ENCODE measurements at regions not wholly inside any gene's neighbourhood (a gene's known extent, or its start where the extent isn't known, plus 50 kb on each side); places are given as distances from the start of the nearest gene placed in this dataset.

GRCh38 chr14:98974113-98974512 is 297.9 kb downstream of the BCL11B start:
- H3K9me3 ChIP-seq (ENCODE audit: insufficient read depth, low read length), result no peaks in the 10 kb centered on the region
- H3K27me3 ChIP-seq (ENCODE audit: insufficient read depth, insufficient read length), result no peaks in the 10 kb centered on the region
- H3K4me1 ChIP-seq (ENCODE audit: insufficient read depth, insufficient read length), result no peaks in the 10 kb centered on the region
- no peak overlapping the region for H3K4me3 ChIP-seq (ENCODE audit: insufficient read length, low read depth)
- H3K36me3 ChIP-seq (ENCODE audit: insufficient read depth, insufficient read length, low read length), result no peaks in the 10 kb centered on the region
- no peak for DNase-seq (ENCODE audit: low read depth, low spot score)
- H3K9ac ChIP-seq (ENCODE audit: insufficient read length, low read depth), result no peak overlapping the region
- TF ChIP-seq ZNF274 (IDR thresholded peaks at IDR 0.05; ENCODE audit: low read depth, low read length) (no peak), YY1 (IDR thresholded peaks at IDR 0.05; ENCODE audit: insufficient read depth, insufficient read length) (no peak), SUZ12 (IDR thresholded peaks at IDR 0.05; ENCODE audit: extremely low read depth, insufficient read depth, insufficient read length) (no peak)

- DNase-seq (ENCODE audit: low read depth, low spot score), result no peak
- no peaks in the 10 kb centered on the region for H3K4me1 ChIP-seq (ENCODE audit: insufficient read depth, insufficient read length)
- TF ChIP-seq ZNF274 (IDR thresholded peaks at IDR 0.05; ENCODE audit: low read depth, low read length), result no peak
- no peak for TF ChIP-seq YY1 (IDR thresholded peaks at IDR 0.05; ENCODE audit: insufficient read depth, insufficient read length)
- TF ChIP-seq SUZ12 (IDR thresholded peaks at IDR 0.05; ENCODE audit: extremely low read depth, insufficient read depth, insufficient read length), result no peak
- no peak overlapping the region for H3K4me3 ChIP-seq (ENCODE audit: insufficient read length, low read depth)
- no peak overlapping the region for H3K9ac ChIP-seq (ENCODE audit: insufficient read length, low read depth)
- no peaks in the 10 kb centered on the region for H3K9me3 ChIP-seq (ENCODE audit: insufficient read depth, low read length)
- H3K27me3 ChIP-seq (ENCODE audit: insufficient read depth, insufficient read length), result no peaks in the 10 kb centered on the region
- H3K36me3 ChIP-seq (ENCODE audit: insufficient read depth, insufficient read length, low read length), result no peaks in the 10 kb centered on the region
These were observed 295.7 kb downstream of the BCL11B start for GRCh38 chr14:98976271-98976670.

GRCh38 chr14:98977451-98977850 is 294.5 kb downstream of the BCL11B start:
- Histone ChIP-seq H3K9me3 (ENCODE audit: insufficient read depth, low read length) (no peaks in the 10 kb centered on the region), H3K9ac (ENCODE audit: insufficient read length, low read depth) (no peak overlapping the region), H3K36me3 (ENCODE audit: insufficient read depth, insufficient read length, low read length) (no peaks in the 10 kb centered on the region), H3K4me1 (ENCODE audit: insufficient read depth, insufficient read length) (no peaks in the 10 kb centered on the region), H3K4me3 (ENCODE audit: insufficient read length, low read depth) (no peak overlapping the region), H3K27me3 (ENCODE audit: insufficient read depth, insufficient read length) (no peaks in the 10 kb centered on the region)
- no peak for DNase-seq (ENCODE audit: low read depth, low spot score)
- no peak for TF ChIP-seq YY1 (IDR thresholded peaks at IDR 0.05; ENCODE audit: insufficient read depth, insufficient read length)
- TF ChIP-seq SUZ12 (IDR thresholded peaks at IDR 0.05; ENCODE audit: extremely low read depth, insufficient read depth, insufficient read length), result no peak

GRCh38 chr14:98982986-98983385 is 289.0 kb downstream of the BCL11B start:
- Histone ChIP-seq H3K27me3 (ENCODE audit: insufficient read depth, insufficient read length) (no peaks in the 10 kb centered on the region), H3K9ac (ENCODE audit: insufficient read length, low read depth) (no peak overlapping the region), H3K9me3 (ENCODE audit: insufficient read depth, low read length) (no peaks in the 10 kb centered on the region), H3K4me1 (ENCODE audit: insufficient read depth, insufficient read length) (no peaks in the 10 kb centered on the region), H3K36me3 (ENCODE audit: insufficient read depth, insufficient read length, low read length) (no peaks in the 10 kb centered on the region), H3K4me3 (ENCODE audit: insufficient read length, low read depth) (no peak overlapping the region)
- no peak for DNase-seq (ENCODE audit: low read depth, low spot score)
- TF ChIP-seq YY1 (IDR thresholded peaks at IDR 0.05; ENCODE audit: insufficient read depth, insufficient read length), result no peak
- no peak for TF ChIP-seq ZNF274 (IDR thresholded peaks at IDR 0.05; ENCODE audit: low read depth, low read length)
- TF ChIP-seq SUZ12 (IDR thresholded peaks at IDR 0.05; ENCODE audit: extremely low read depth, insufficient read depth, insufficient read length), result no peak

GRCh38 chr14:98984027-98984718 is 287.8 kb downstream of the BCL11B start:
- Histone ChIP-seq H3K9ac (ENCODE audit: insufficient read length, low read depth) (no peak overlapping the region), H3K27me3 (ENCODE audit: insufficient read depth, insufficient read length) (no peaks in the 10 kb centered on the region), H3K36me3 (ENCODE audit: insufficient read depth, insufficient read length, low read length) (no peaks in the 10 kb centered on the region), H3K4me3 (ENCODE audit: insufficient read length, low read depth) (no peak overlapping the region), H3K4me1 (ENCODE audit: insufficient read depth, insufficient read length) (no peaks in the 10 kb centered on the region), H3K9me3 (ENCODE audit: insufficient read depth, low read length) (no peaks in the 10 kb centered on the region)
- DNase-seq (ENCODE audit: low read depth, low spot score), result no peak
- TF ChIP-seq YY1 (IDR thresholded peaks at IDR 0.05; ENCODE audit: insufficient read depth, insufficient read length), result no peak
- TF ChIP-seq SUZ12 (IDR thresholded peaks at IDR 0.05; ENCODE audit: extremely low read depth, insufficient read depth, insufficient read length), result no peak

- H3K27me3 ChIP-seq (ENCODE audit: insufficient read depth, insufficient read length), result no peaks in the 10 kb centered on the region
- H3K9me3 ChIP-seq (ENCODE audit: insufficient read depth, low read length), result no peaks in the 10 kb centered on the region
- no peaks in the 10 kb centered on the region for H3K36me3 ChIP-seq (ENCODE audit: insufficient read depth, insufficient read length, low read length)
- H3K4me3 ChIP-seq (ENCODE audit: insufficient read length, low read depth), result no peak overlapping the region
- no peak overlapping the region for H3K9ac ChIP-seq (ENCODE audit: insufficient read length, low read depth)
- no peaks in the 10 kb centered on the region for H3K4me1 ChIP-seq (ENCODE audit: insufficient read depth, insufficient read length)
- no peak for DNase-seq (ENCODE audit: low read depth, low spot score)
- no peak for TF ChIP-seq SUZ12 (IDR thresholded peaks at IDR 0.05; ENCODE audit: extremely low read depth, insufficient read depth, insufficient read length)
- no peak for TF ChIP-seq ZNF274 (IDR thresholded peaks at IDR 0.05; ENCODE audit: low read depth, low read length)
- no peak for TF ChIP-seq YY1 (IDR thresholded peaks at IDR 0.05; ENCODE audit: insufficient read depth, insufficient read length)
These were observed 287.3 kb downstream of the BCL11B start for GRCh38 chr14:98984719-98985041.

GRCh38 chr14:98993818-98994217 is 278.2 kb downstream of the BCL11B start:
- Histone ChIP-seq H3K4me1 (ENCODE audit: insufficient read depth, insufficient read length) (no peaks in the 10 kb centered on the region), H3K9me3 (ENCODE audit: insufficient read depth, low read length) (no peaks in the 10 kb centered on the region; the same call in 1 of the 2 replicates), H3K4me3 (ENCODE audit: insufficient read length, low read depth) (no peak overlapping the region), H3K36me3 (ENCODE audit: insufficient read depth, insufficient read length, low read length) (no peaks in the 10 kb centered on the region), H3K27me3 (ENCODE audit: insufficient read depth, insufficient read length) (no peaks in the 10 kb centered on the region), H3K9ac (ENCODE audit: insufficient read length, low read depth) (no peak overlapping the region)
- TF ChIP-seq ZNF274 (IDR thresholded peaks at IDR 0.05; ENCODE audit: low read depth, low read length) (no peak), SUZ12 (IDR thresholded peaks at IDR 0.05; ENCODE audit: extremely low read depth, insufficient read depth, insufficient read length) (no peak), YY1 (IDR thresholded peaks at IDR 0.05; ENCODE audit: insufficient read depth, insufficient read length) (no peak)
- DNase-seq (ENCODE audit: low read depth, low spot score), result no peak
